ENCODE measurements at regions not wholly inside any gene's neighbourhood (a gene's known extent, or its start where the extent isn't known, plus 50 kb on each side); places are given as distances from the start of the nearest gene placed in this dataset.

DNA sequence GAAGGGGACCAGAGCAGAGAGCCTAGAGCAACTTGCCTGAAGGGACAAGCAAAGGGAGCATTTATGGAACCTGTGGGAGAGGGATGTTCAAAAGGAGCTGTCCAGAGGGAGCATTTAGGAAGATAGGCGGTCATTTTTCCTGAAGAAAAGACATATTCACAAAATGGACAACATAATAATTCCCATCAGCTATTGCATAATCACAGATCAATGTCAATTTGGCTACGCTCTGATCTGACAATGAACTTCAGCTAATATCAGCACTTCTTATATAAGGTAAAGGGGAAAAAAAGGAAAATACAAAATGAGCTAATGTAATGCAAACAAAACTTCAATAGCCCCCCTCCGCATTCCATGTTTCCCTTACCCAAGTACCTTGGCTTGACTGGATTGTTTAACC is 291.1 kb upstream of the CDH7 start:
- no peaks in the 10 kb centered on the region for H3K9me3 ChIP-seq
- H3K4me3 ChIP-seq: no peak overlapping the region
- intact Hi-C loops (cut with DNase I): no loop called here
- ATAC-seq (no peak), DNase-seq (no peak)
- 48 to 57% methylated on average over 3 of the region's 3 CpGs for WGBS, 2 donors
- H3K27me3 ChIP-seq: no peaks in the 10 kb centered on the region
- no peaks in the 10 kb centered on the region for H3K36me3 ChIP-seq (replicated peaks in 1 of 2; ENCODE audit: insufficient read depth in 1 of 2, low read depth in 2 of 2)
- H3K27ac ChIP-seq: no peak overlapping the region
- no peaks in the 10 kb centered on the region for H3K4me1 ChIP-seq
- no peak for TF ChIP-seq POLR2A (IDR thresholded peaks at IDR 0.05)
- TF ChIP-seq, protein P1, sequence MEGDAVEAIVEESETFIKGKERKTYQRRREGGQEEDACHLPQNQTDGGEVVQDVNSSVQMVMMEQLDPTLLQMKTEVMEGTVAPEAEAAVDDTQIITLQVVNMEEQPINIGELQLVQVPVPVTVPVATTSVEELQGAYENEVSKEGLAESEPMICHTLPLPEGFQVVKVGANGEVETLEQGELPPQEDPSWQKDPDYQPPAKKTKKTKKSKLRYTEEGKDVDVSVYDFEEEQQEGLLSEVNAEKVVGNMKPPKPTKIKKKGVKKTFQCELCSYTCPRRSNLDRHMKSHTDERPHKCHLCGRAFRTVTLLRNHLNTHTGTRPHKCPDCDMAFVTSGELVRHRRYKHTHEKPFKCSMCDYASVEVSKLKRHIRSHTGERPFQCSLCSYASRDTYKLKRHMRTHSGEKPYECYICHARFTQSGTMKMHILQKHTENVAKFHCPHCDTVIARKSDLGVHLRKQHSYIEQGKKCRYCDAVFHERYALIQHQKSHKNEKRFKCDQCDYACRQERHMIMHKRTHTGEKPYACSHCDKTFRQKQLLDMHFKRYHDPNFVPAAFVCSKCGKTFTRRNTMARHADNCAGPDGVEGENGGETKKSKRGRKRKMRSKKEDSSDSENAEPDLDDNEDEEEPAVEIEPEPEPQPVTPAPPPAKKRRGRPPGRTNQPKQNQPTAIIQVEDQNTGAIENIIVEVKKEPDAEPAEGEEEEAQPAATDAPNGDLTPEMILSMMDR (IDR thresholded peaks at IDR 0.05): no peak

GRCh38 chr18:65458871-65459270 is 291.9 kb upstream of the CDH7 start:
- TF ChIP-seq POLR2A (IDR thresholded peaks at IDR 0.05): no peak
- TF ChIP-seq, protein P1 (IDR thresholded peaks at IDR 0.05): no peak
- 0 to 3% methylated on average over 1 of the region's 1 CpG for WGBS, 2 donors
- ATAC-seq (no peak), DNase-seq (no peak)
- Histone ChIP-seq H3K4me3 (no peak overlapping the region), H3K27me3 (no peaks in the 10 kb centered on the region), H3K36me3 (replicated peaks in 1 of 2; ENCODE audit: insufficient read depth in 1 of 2, low read depth in 2 of 2) (no peaks in the 10 kb centered on the region), H3K27ac (no peak overlapping the region), H3K9me3 (no peaks in the 10 kb centered on the region), H3K4me1 (no peaks in the 10 kb centered on the region)
- intact Hi-C loops (cut with DNase I): no loop called here

- 39 to 43% methylated on average over 3 of the region's 3 CpGs for WGBS, 2 donors
- Histone ChIP-seq H3K27me3 (no peaks in the 10 kb centered on the region), H3K4me3 (no peak overlapping the region), H3K9me3 (no peaks in the 10 kb centered on the region), H3K4me1 (no peaks in the 10 kb centered on the region), H3K36me3 (replicated peaks in 1 of 2; ENCODE audit: insufficient read depth in 1 of 2, low read depth in 2 of 2) (no peaks in the 10 kb centered on the region), H3K27ac (no peak overlapping the region)
- no peak for DNase-seq
- no peak for ATAC-seq
- intact Hi-C loops (cut with DNase I): no loop called here
- no peak for TF ChIP-seq POLR2A (IDR thresholded peaks at IDR 0.05)
- TF ChIP-seq, protein P1 (IDR thresholded peaks at IDR 0.05): no peak
These were observed 311.6 kb upstream of the CDH7 start for GRCh38 chr18:65439188-65439587.

GRCh38 chr18:65436430-65436829 is 314.4 kb upstream of the CDH7 start:
- intact Hi-C loops (cut with DNase I): no loop called here
- H3K4me3 ChIP-seq: no peak overlapping the region
- DNase-seq (no peak), ATAC-seq (no peak)
- 68 to 74% methylated on average over 4 of the region's 4 CpGs for WGBS, 2 donors
- no peaks in the 10 kb centered on the region for H3K36me3 ChIP-seq (replicated peaks in 1 of 2; ENCODE audit: insufficient read depth in 1 of 2, low read depth in 2 of 2)
- no peak overlapping the region for H3K27ac ChIP-seq
- H3K27me3 ChIP-seq: no peaks in the 10 kb centered on the region
- H3K4me1 ChIP-seq: no peaks in the 10 kb centered on the region
- H3K9me3 ChIP-seq: no peaks in the 10 kb centered on the region
- no peak for TF ChIP-seq POLR2A (IDR thresholded peaks at IDR 0.05)
- TF ChIP-seq, protein P1 (IDR thresholded peaks at IDR 0.05): no peak

DNA sequence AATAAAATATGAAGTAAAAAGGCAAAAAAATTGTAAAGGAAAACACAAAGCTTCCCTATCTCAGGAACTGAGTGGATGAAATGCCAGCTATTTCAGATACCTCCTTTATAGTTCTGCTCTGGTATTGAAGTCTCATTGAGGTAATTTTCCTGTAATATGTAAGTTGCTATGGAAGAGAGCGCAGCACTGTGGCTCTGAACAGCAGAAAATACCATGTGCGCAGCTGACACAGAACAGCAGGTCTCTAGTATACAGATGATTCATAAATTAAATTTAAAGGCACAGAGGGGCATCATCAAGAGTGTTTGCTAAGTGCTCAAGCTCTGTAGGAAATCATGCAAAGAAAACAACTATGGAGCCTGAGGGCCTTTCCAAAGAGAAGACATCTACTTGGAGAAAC is 315.3 kb upstream of the CDH7 start:
- H3K4me1 ChIP-seq: no peaks in the 10 kb centered on the region
- H3K9me3 ChIP-seq: no peaks in the 10 kb centered on the region
- intact Hi-C loops (cut with DNase I): no loop called here
- no peaks in the 10 kb centered on the region for H3K36me3 ChIP-seq (replicated peaks in 1 of 2; ENCODE audit: insufficient read depth in 1 of 2, low read depth in 2 of 2)
- DNase-seq (no peak), ATAC-seq (no peak)
- no peak for TF ChIP-seq POLR2A (IDR thresholded peaks at IDR 0.05)
- TF ChIP-seq, protein P1 (IDR thresholded peaks at IDR 0.05): no peak
- H3K27ac ChIP-seq: no peak overlapping the region
- H3K27me3 ChIP-seq: no peaks in the 10 kb centered on the region
- WGBS, 2 donors: 80 to 82% methylated on average over 2 of the region's 2 CpGs
- no peak overlapping the region for H3K4me3 ChIP-seq

All from body of pancreas (tissue), 4 donors.